ENCODE measurements at regions not wholly inside any gene's neighbourhood (a gene's known extent, or its start where the extent isn't known, plus 50 kb on each side); places are given as distances from the start of the nearest gene placed in this dataset.

DNA sequence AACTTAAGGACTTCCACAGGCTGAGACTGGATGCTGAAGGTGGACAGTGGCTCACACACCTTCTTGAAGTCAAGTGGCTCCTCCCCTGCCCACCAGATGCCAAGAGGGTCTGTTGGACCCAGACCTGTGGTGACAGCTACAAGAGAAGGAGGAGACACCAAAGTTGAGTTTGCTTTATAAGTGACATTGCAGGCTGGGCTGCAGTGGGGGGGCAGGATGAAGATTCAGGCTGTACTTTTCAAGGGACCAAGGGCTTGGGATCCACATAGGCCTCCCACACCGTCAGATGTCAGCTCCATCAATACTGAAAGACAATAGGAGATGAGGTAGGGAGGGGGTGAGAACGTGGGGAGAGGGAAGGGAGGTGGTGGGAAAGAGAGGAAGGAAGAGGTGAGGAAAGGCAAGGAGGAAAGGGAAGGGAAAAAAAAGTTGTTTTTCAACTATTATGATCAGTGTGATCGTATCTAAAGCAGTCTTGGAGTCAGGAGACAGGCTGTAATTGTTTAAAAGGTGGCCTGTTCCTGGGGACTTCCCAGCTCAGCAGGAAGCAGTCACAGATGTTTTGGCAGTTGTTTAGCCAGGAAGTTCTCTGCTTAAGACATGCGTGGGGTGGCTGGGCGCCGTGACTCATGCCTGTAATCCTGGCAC is 84.1 kb upstream of the RESF1 start:
- Histone ChIP-seq H4K20me1 (replicated peaks; ENCODE audit: control insufficient read depth, insufficient read depth, low read length) (no peaks in the 10 kb centered on the region), H2AFZ (ENCODE audit: low read depth, low read length) (peak overlapping the region; percentile 86), H3K4me1 (replicated peaks in 1 of 2; ENCODE audit: control insufficient read depth in 2 of 2, insufficient read depth in 2 of 2, low read length in 2 of 2) (peaks cover 0 to 12% of the 10 kb centered on the region in 2 experiments; a peak in 2 of 5 replicates), H3K79me2 (ENCODE audit: control insufficient read depth, insufficient read depth, low read length) (no peaks in the 10 kb centered on the region), H3K36me3 (ENCODE audit: control insufficient read depth, insufficient read depth, low read length) (no peaks in the 10 kb centered on the region), H3K27me3 (ENCODE audit: control insufficient read depth in 2 of 2, insufficient read depth in 2 of 2, low read length in 2 of 2) (no peaks in the 10 kb centered on the region), H3K4me2 (ENCODE audit: insufficient read depth, low read length) (no peak overlapping the region), H3K27ac (ENCODE audit: extremely low read depth, low read depth, low read length) (peak overlapping the region; percentile 16; the same call in 1 of the 3 replicates), H3K9me3 (replicated peaks; ENCODE audit: control insufficient read depth, insufficient read depth, low read depth, low read length) (no peaks in the 10 kb centered on the region), H3K9ac (ENCODE audit: insufficient read depth in 1 of 2, low read depth in 2 of 2, low read length in 2 of 2) (no peak overlapping the region), H3K4me3 (no peak overlapping the region), H3K9me1 (ENCODE audit: control insufficient read depth, insufficient read depth, low read length) (no peaks in the 10 kb centered on the region)
- 53% methylated on average over 6 of the region's 6 CpGs for WGBS (ENCODE audit: insufficient coverage, low coverage, missing lambda C conversion rate)
- intact Hi-C loops (cut with micrococcal nuclease) (no loop called here), in situ Hi-C loops (cut with MboI) (no loop called here)
- FAIRE-seq: no peak
- BruUV-seq (replicated peaks): no TSS peak
- peak; percentile 36 for ATAC-seq
- peak in 2 of 4 experiments; percentile 19 to 33 for DNase-seq (ENCODE audit: extremely low read depth in 1 of 4, low spot score in 3 of 4)
- POLR2A ChIA-PET: no interaction called here
- CTCF ChIA-PET (ENCODE audit: low intra/inter-chr PET ratio): no interaction called here
- TF ChIP-seq ZNF57 (CRISPR knock-in tag; IDR thresholded peaks at IDR 0.05) (no peak), ZFP36 (IDR thresholded peaks at IDR 0.05; ENCODE audit: low read depth, low read length, partially characterized antibody) (no peak), EHMT2 (IDR thresholded peaks at IDR 0.05) (0 out of 2 replicates have a peak, but pooled peaks have one; percentile 21), FIP1L1 (IDR thresholded peaks at IDR 0.05; ENCODE audit: low read depth, low read length, poor library complexity, severe bottlenecking) (no peak), SAP30 (IDR thresholded peaks at IDR 0.05; ENCODE audit: borderline replicate concordance, insufficient read depth, low read depth, low read length, poor library complexity, severe bottlenecking) (no peak)
- TF ChIP-seq, protein P1, sequence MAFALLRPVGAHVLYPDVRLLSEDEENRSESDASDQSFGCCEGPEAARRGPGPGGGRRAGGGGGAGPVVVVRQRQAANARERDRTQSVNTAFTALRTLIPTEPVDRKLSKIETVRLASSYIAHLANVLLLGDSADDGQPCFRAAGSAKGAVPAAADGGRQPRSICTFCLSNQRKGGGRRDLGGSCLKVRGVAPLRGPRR (CRISPR knock-in tag; IDR thresholded peaks at IDR 0.05): no peak
- TF ChIP-seq, protein P2, sequence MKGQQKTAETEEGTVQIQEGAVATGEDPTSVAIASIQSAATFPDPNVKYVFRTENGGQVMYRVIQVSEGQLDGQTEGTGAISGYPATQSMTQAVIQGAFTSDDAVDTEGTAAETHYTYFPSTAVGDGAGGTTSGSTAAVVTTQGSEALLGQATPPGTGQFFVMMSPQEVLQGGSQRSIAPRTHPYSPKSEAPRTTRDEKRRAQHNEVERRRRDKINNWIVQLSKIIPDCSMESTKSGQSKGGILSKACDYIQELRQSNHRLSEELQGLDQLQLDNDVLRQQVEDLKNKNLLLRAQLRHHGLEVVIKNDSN (CRISPR knock-in tag; IDR thresholded peaks at IDR 0.05): 0 out of 2 replicates have a peak, but pooled peaks have one; percentile 14
- TF ChIP-seq, protein P3, sequence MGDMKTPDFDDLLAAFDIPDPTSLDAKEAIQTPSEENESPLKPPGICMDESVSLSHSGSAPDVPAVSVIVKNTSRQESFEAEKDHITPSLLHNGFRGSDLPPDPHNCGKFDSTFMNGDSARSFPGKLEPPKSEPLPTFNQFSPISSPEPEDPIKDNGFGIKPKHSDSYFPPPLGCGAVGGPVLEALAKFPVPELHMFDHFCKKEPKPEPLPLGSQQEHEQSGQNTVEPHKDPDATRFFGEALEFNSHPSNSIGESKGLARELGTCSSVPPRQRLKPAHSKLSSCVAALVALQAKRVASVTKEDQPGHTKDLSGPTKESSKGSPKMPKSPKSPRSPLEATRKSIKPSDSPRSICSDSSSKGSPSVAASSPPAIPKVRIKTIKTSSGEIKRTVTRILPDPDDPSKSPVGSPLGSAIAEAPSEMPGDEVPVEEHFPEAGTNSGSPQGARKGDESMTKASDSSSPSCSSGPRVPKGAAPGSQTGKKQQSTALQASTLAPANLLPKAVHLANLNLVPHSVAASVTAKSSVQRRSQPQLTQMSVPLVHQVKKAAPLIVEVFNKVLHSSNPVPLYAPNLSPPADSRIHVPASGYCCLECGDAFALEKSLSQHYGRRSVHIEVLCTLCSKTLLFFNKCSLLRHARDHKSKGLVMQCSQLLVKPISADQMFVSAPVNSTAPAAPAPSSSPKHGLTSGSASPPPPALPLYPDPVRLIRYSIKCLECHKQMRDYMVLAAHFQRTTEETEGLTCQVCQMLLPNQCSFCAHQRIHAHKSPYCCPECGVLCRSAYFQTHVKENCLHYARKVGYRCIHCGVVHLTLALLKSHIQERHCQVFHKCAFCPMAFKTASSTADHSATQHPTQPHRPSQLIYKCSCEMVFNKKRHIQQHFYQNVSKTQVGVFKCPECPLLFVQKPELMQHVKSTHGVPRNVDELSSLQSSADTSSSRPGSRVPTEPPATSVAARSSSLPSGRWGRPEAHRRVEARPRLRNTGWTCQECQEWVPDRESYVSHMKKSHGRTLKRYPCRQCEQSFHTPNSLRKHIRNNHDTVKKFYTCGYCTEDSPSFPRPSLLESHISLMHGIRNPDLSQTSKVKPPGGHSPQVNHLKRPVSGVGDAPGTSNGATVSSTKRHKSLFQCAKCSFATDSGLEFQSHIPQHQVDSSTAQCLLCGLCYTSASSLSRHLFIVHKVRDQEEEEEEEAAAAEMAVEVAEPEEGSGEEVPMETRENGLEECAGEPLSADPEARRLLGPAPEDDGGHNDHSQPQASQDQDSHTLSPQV (IDR thresholded peaks at IDR 0.05): 0 out of 2 replicates have a peak, but pooled peaks have one; percentile 46
- TF ChIP-seq, protein P4, sequence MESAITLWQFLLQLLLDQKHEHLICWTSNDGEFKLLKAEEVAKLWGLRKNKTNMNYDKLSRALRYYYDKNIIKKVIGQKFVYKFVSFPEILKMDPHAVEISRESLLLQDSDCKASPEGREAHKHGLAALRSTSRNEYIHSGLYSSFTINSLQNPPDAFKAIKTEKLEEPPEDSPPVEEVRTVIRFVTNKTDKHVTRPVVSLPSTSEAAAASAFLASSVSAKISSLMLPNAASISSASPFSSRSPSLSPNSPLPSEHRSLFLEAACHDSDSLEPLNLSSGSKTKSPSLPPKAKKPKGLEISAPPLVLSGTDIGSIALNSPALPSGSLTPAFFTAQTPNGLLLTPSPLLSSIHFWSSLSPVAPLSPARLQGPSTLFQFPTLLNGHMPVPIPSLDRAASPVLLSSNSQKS (CRISPR knock-in tag; IDR thresholded peaks at IDR 0.05): no peak
- TF ChIP-seq, protein P5, sequence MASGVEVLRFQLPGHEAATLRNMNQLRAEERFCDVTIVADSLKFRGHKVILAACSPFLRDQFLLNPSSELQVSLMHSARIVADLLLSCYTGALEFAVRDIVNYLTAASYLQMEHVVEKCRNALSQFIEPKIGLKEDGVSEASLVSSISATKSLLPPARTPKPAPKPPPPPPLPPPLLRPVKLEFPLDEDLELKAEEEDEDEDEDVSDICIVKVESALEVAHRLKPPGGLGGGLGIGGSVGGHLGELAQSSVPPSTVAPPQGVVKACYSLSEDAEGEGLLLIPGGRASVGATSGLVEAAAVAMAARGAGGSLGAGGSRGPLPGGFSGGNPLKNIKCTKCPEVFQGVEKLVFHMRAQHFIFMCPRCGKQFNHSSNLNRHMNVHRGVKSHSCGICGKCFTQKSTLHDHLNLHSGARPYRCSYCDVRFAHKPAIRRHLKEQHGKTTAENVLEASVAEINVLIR (CRISPR knock-in tag; IDR thresholded peaks at IDR 0.05): no peak

Data from K562 (cell line).